ENCODE measurements at regions not wholly inside any gene's neighbourhood (a gene's known extent, or its start where the extent isn't known, plus 50 kb on each side); places are given as distances from the start of the nearest gene placed in this dataset.

DNA sequence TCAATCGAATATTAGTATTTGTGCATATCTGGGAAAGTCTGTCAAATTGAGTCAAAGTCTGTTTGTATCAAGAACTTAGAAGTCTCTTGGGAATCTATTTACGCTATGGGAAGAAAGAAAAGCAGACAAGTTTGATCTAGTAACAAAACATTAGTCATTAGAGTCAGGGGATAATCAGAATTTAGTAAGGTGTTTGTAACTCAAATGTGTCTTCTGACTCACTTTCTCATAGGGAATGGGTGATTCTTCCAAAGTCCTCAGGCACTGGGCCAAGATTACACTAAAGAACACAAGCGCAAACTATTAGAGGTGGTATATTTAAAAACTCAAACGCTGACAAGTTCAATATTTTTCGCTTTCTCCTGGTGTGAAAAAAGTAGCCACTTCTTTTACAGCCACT lies 926.5 kb downstream of the PDHA2 start:
- no peak for DNase-seq (ENCODE audit: low read depth, low spot score)
- H3K9me3 ChIP-seq (ENCODE audit: control insufficient read depth, insufficient read depth, low read depth, low read length), result no peaks in the 10 kb centered on the region
- H3K4me3 ChIP-seq (ENCODE audit: low read depth in 2 of 2, low read length in 2 of 2), result no peak overlapping the region
- no peak for ATAC-seq
- POLR2A ChIA-PET, result no interaction called here
- BruUV-seq (replicated peaks), result no TSS peak
- CTCF ChIA-PET, result no interaction called here
- no peak overlapping the region for H3K27ac ChIP-seq (ENCODE audit: low read length)
- intact Hi-C loops (cut with micrococcal nuclease; ENCODE audit: unreplicated experiment) (no loop called here), in situ Hi-C loops (cut with HindIII; ENCODE audit: low pct_unique_long_range_greater_than_20kb, low sequenced_read_pairs) (no loop called here)
- no peak for TF ChIP-seq POLR2AphosphoS5 (IDR thresholded peaks at IDR 0.05; ENCODE audit: low read depth, low read length)
- TF ChIP-seq, protein P1, sequence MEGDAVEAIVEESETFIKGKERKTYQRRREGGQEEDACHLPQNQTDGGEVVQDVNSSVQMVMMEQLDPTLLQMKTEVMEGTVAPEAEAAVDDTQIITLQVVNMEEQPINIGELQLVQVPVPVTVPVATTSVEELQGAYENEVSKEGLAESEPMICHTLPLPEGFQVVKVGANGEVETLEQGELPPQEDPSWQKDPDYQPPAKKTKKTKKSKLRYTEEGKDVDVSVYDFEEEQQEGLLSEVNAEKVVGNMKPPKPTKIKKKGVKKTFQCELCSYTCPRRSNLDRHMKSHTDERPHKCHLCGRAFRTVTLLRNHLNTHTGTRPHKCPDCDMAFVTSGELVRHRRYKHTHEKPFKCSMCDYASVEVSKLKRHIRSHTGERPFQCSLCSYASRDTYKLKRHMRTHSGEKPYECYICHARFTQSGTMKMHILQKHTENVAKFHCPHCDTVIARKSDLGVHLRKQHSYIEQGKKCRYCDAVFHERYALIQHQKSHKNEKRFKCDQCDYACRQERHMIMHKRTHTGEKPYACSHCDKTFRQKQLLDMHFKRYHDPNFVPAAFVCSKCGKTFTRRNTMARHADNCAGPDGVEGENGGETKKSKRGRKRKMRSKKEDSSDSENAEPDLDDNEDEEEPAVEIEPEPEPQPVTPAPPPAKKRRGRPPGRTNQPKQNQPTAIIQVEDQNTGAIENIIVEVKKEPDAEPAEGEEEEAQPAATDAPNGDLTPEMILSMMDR (IDR thresholded peaks at IDR 0.05), result no peak
- TF ChIP-seq TCF7L2 (IDR thresholded peaks at IDR 0.05; ENCODE audit: low read depth, low read length), result no peak
- no peak for TF ChIP-seq SIN3A (IDR thresholded peaks at IDR 0.05; ENCODE audit: borderline replicate concordance, insufficient read depth, low read depth, low read length)
- H3K36me3 ChIP-seq (ENCODE audit: control insufficient read depth, insufficient read depth, low read length), result no peaks in the 10 kb centered on the region
- H3K27me3 ChIP-seq (ENCODE audit: control insufficient read depth, insufficient read depth, low read length), result no peaks in the 10 kb centered on the region
- H3K4me1 ChIP-seq (ENCODE audit: control insufficient read depth, insufficient read depth, low read length), result no peaks in the 10 kb centered on the region

DNA sequence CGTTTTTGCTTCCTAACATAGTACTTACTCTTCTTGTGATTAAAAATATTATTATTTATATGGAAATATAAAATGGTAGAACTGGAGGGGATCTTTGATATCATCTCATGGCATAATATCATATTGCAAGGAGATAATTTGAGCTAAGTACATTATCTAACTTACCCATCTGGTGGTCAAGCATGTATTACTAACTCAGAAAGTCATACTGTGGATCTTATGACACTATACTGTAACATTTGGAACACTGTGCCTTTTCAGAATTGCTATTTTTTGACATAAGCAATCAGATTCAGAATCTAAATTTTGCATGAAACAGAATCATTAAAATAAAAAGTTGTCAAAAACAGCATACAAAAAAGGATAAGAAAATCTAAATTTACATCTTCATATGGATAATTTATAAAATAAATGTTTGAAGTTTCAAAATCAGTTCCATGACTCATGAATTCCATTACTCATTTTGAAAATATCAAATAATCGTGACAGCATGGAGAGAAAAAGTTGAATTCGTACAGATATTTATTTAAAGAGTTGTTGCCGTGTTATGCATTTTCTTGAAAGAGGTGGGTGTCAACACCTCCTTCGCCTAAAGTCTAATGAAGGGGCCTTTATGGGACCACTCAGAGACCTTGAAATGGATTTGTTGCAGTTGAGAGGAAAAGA lies 928.1 kb downstream of the PDHA2 start:
- ATAC-seq (no peak), DNase-seq (ENCODE audit: low read depth, low spot score) (no peak)
- H3K27me3 ChIP-seq (ENCODE audit: control insufficient read depth, insufficient read depth, low read length), result no peaks in the 10 kb centered on the region
- intact Hi-C loops (cut with micrococcal nuclease; ENCODE audit: unreplicated experiment) (no loop called here), in situ Hi-C loops (cut with HindIII; ENCODE audit: low pct_unique_long_range_greater_than_20kb, low sequenced_read_pairs) (no loop called here)
- H3K4me1 ChIP-seq (ENCODE audit: control insufficient read depth, insufficient read depth, low read length), result no peaks in the 10 kb centered on the region
- TF ChIP-seq SIN3A (IDR thresholded peaks at IDR 0.05; ENCODE audit: borderline replicate concordance, insufficient read depth, low read depth, low read length) (no peak), POLR2AphosphoS5 (IDR thresholded peaks at IDR 0.05; ENCODE audit: low read depth, low read length) (no peak)
- TF ChIP-seq, protein P1 (IDR thresholded peaks at IDR 0.05), result no peak
- ChIA-PET POLR2A (no interaction called here), CTCF (no interaction called here)
- H3K9me3 ChIP-seq (ENCODE audit: control insufficient read depth, insufficient read depth, low read depth, low read length), result no peaks in the 10 kb centered on the region
- no TSS peak for BruUV-seq (replicated peaks)
- no peak overlapping the region for H3K4me3 ChIP-seq (ENCODE audit: low read depth in 2 of 2, low read length in 2 of 2)
- no peak overlapping the region for H3K27ac ChIP-seq (ENCODE audit: low read length)
- no peaks in the 10 kb centered on the region for H3K36me3 ChIP-seq (ENCODE audit: control insufficient read depth, insufficient read depth, low read length)

DNA sequence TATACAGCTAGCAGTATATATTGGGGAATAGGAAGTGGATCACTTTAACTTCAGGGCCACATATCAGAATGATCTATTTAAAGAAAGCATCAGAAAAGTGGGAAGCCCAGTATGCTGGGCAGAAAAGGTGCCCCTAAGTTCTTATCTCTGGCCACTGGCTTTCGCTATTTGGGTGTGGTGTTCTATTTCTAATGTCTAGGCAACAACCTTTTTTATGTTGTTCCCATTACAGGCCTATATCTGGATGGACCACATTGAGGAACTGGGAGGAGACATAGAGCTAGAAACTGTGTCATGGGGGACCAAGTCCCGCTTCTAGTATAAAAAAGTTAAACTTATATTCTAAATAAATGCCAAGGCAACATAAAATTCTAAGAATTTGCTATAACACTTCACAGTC lies 935.6 kb downstream of the PDHA2 start:
- H3K4me1 ChIP-seq (ENCODE audit: control insufficient read depth, insufficient read depth, low read length), result no peaks in the 10 kb centered on the region

More for the DNA sequence above, 935.6 kb downstream of the PDHA2 start:
- POLR2A ChIA-PET, result no interaction called here
- CTCF ChIA-PET, result no interaction called here
- in situ Hi-C loops (cut with HindIII; ENCODE audit: low pct_unique_long_range_greater_than_20kb, low sequenced_read_pairs), result no loop called here
- ATAC-seq (no peak), DNase-seq (ENCODE audit: low read depth, low spot score) (no peak)
- Histone ChIP-seq H3K36me3 (ENCODE audit: control insufficient read depth, insufficient read depth, low read length) (no peaks in the 10 kb centered on the region), H3K27ac (ENCODE audit: low read length) (no peak overlapping the region), H3K27me3 (ENCODE audit: control insufficient read depth, insufficient read depth, low read length) (no peaks in the 10 kb centered on the region), H3K4me3 (ENCODE audit: low read depth in 2 of 2, low read length in 2 of 2) (no peak overlapping the region), H3K9me3 (ENCODE audit: control insufficient read depth, insufficient read depth, low read depth, low read length) (no peaks in the 10 kb centered on the region)
- TF ChIP-seq, protein P2, sequence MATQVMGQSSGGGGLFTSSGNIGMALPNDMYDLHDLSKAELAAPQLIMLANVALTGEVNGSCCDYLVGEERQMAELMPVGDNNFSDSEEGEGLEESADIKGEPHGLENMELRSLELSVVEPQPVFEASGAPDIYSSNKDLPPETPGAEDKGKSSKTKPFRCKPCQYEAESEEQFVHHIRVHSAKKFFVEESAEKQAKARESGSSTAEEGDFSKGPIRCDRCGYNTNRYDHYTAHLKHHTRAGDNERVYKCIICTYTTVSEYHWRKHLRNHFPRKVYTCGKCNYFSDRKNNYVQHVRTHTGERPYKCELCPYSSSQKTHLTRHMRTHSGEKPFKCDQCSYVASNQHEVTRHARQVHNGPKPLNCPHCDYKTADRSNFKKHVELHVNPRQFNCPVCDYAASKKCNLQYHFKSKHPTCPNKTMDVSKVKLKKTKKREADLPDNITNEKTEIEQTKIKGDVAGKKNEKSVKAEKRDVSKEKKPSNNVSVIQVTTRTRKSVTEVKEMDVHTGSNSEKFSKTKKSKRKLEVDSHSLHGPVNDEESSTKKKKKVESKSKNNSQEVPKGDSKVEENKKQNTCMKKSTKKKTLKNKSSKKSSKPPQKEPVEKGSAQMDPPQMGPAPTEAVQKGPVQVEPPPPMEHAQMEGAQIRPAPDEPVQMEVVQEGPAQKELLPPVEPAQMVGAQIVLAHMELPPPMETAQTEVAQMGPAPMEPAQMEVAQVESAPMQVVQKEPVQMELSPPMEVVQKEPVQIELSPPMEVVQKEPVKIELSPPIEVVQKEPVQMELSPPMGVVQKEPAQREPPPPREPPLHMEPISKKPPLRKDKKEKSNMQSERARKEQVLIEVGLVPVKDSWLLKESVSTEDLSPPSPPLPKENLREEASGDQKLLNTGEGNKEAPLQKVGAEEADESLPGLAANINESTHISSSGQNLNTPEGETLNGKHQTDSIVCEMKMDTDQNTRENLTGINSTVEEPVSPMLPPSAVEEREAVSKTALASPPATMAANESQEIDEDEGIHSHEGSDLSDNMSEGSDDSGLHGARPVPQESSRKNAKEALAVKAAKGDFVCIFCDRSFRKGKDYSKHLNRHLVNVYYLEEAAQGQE (IDR thresholded peaks at IDR 0.05; ENCODE audit: insufficient read depth in 1 of 2, low read depth in 2 of 2, low read length in 1 of 2), result no peak
- TF ChIP-seq TCF7L2 (IDR thresholded peaks at IDR 0.05; ENCODE audit: low read depth, low read length) (no peak), SIN3A (IDR thresholded peaks at IDR 0.05; ENCODE audit: borderline replicate concordance, insufficient read depth, low read depth, low read length) (no peak)
- BruUV-seq (replicated peaks), result no TSS peak
- intact Hi-C loops (cut with micrococcal nuclease; ENCODE audit: unreplicated experiment), result no loop called here

Measured in Panc1 (cell line).